Aorta (tissue), 5 donors: ENCODE measurements at regions not wholly inside any gene's neighbourhood (a gene's known extent, or its start where the extent isn't known, plus 50 kb on each side); places are given as distances from the start of the nearest gene placed in this dataset.

Source experiments
- ATAC-seq: fragments of 200-7000 bp; cut with Tn5 transposase; one replicate; pipeline ENCODE4 v1.9.1; 2022; ENCODE audit warnings: moderate library complexity; ENCODE audit not compliant: low FRiP score
- DNase-seq, 2 donors: peaks; one replicate each; pipeline ENCODE4 v3.0.0-alpha.2; 2020
- H3K27ac ChIP-seq, 2 donors: one replicate each; pipeline ENCODE4 v1.5.1; 2013; ENCODE audit warnings: low read length in 2 of 2, mild to moderate bottlenecking in 2 of 2, moderate library complexity in 2 of 2, control low read depth in 1 of 2, inconsistent platforms in 1 of 2, low read depth in 1 of 2
- H3K27me3 ChIP-seq, 2 donors: one replicate each; pipeline ENCODE4 v1.6.1; 2013; ENCODE audit warnings: control low read depth in 1 of 2, low read length in 1 of 2, mild to moderate bottlenecking in 1 of 2, moderate library complexity in 1 of 2; ENCODE audit not compliant: insufficient read depth in 2 of 2, control insufficient read depth in 1 of 2
- H3K36me3 ChIP-seq, 2 donors: one replicate each; pipeline ENCODE4 v1.6.1; 2013; ENCODE audit warnings: control low read depth in 1 of 2, low read length in 1 of 2, mild to moderate bottlenecking in 1 of 2; ENCODE audit not compliant: insufficient read depth in 2 of 2, control insufficient read depth in 1 of 2
- H3K4me1 ChIP-seq, 2 donors: one replicate each; pipeline ENCODE4 v1.6.1; 2013; ENCODE audit warnings: low read length in 2 of 2, control low read depth in 1 of 2, mild to moderate bottlenecking in 1 of 2, moderate library complexity in 1 of 2; ENCODE audit not compliant: insufficient read depth in 2 of 2, control insufficient read depth in 1 of 2
- H3K4me3 ChIP-seq, 2 donors: one replicate each; pipeline ENCODE4 v1.5.1; 2013; ENCODE audit warnings: low read length in 2 of 2, control low read depth in 1 of 2, mild to moderate bottlenecking in 1 of 2
- H3K9me3 ChIP-seq: one replicate; pipeline ENCODE4 v1.6.1; 2013; ENCODE audit warnings: mild to moderate bottlenecking, low read length; ENCODE audit not compliant: control insufficient read depth
- WGBS, 2 donors: extraction: QIAGEN DNeasy Blood & Tissue Kit; methylation state at CpG; one replicate each; pipeline ENCODE4 v1.1.7; 2013; 5-methylcytosine and 5-hydroxymethylcytosine counted together
- intact Hi-C, 2 donors: fragments of 100-400 bp; cut with DNase I; formaldehyde crosslinking; loops; one replicate each; pipeline versions ENCODE4 v1.14.2 to v1.15.0; 2022
- donor health status: healthy with polysubstance abuse.
- donor health status: Bipolar disorder and iron deficiency.
- donor health status: DM: no; HTN: no; CAD: no.
- donor health status: DM: no; HTN: no; CAD: no.
- donor health status: DM: yes; HTN: yes; CAD: no.

DNA sequence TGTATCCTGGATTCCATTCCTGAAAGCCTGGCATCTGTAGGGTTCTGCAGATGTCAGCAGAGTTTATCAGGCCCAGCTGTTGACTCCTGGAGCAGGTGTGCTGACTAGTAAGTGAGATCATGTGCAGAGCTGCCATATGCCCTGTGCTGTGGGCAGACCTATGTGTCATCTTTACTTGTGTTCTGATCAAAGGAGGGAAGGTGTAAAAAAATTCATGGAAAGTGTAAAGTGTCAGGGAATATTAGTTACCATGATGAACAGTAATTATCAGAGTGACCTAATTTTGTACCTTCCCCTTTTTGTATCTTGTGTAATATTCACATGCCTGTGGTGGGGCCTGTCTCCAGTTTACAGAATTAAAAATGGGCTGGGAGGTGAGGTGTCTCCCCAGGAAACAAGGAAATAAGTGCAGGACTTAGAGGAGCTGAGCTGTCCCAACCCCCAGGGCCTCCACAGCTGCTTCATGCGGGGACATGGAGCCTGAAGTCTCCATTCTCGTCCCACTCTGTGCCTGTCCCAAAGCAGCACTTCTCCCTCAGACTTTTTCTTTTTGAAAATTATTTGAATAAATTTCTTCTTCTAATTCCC lies 148.2 kb upstream of the GGTLC1 start:
- WGBS, 2 donors: 87 to 93% methylated on average over 2 of the region's 2 CpGs
- H3K4me3 ChIP-seq: no peak overlapping the region
- DNase-seq: no peak
- intact Hi-C loops: loop anchor here in 1 of 2 donors (10.0 kb wide), 1 partner anchor 58 kb away; no protein-coding TSS in a partner anchor
- no peaks in the 10 kb centered on the region for H3K27me3 ChIP-seq
- H3K27ac ChIP-seq: no peak overlapping the region
- H3K4me1 ChIP-seq: no peaks in the 10 kb centered on the region
- no peaks in the 10 kb centered on the region for H3K9me3 ChIP-seq
- no peak for ATAC-seq
- no peaks in the 10 kb centered on the region for H3K36me3 ChIP-seq

- no peak for DNase-seq
- no peak overlapping the region for H3K4me3 ChIP-seq
- H3K27ac ChIP-seq: no peak overlapping the region
- WGBS, 2 donors: 92 to 94% methylated on average over 12 of the region's 12 CpGs
- ATAC-seq: no peak
- no peaks in the 10 kb centered on the region for H3K9me3 ChIP-seq
- H3K4me1 ChIP-seq: no peaks in the 10 kb centered on the region
- H3K36me3 ChIP-seq: no peaks in the 10 kb centered on the region
- no peaks in the 10 kb centered on the region for H3K27me3 ChIP-seq
- intact Hi-C loops: loop anchor here in 1 of 2 donors (10.0 kb wide), 1 partner anchor 59 kb away; no protein-coding TSS in a partner anchor
These were observed 147.2 kb upstream of the GGTLC1 start for GRCh38 chr20:24135781-24136180.

- no peak for ATAC-seq
- no peak for DNase-seq
- Histone ChIP-seq H3K27me3 (no peaks in the 10 kb centered on the region), H3K27ac (no peak overlapping the region), H3K9me3 (no peaks in the 10 kb centered on the region), H3K4me1 (no peaks in the 10 kb centered on the region), H3K36me3 (no peaks in the 10 kb centered on the region), H3K4me3 (no peak overlapping the region)
- WGBS, 2 donors: 95 to 97% methylated on average over 20 to 22 of the region's 22 CpGs
- intact Hi-C loops: loop anchor here in 1 of 2 donors (10.0 kb wide), 1 partner anchor 60 kb away; no protein-coding TSS in a partner anchor
These were observed 146.4 kb upstream of the GGTLC1 start for GRCh38 chr20:24134930-24135329.

DNA sequence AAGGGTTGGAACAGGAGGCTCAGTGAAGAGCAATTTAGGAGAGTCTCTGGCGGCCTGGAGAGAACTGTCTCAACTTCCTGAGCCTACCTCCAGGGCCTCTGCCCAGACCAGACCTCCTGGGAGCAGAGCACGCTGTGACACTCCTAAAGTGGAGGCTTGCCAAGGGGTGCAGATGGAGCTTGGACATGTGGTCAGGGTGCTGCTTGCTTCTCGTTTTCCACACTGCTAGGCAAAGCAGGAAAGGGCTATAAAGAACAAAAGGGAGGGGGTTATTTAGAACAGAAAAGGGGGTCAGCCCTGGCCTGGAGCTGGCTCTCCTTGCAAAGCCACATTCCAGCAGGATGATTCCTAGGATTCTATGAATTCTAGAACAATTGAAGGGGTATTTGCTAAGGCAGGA lies 145.7 kb upstream of the GGTLC1 start:
- Histone ChIP-seq H3K4me3 (no peak overlapping the region), H3K9me3 (no peaks in the 10 kb centered on the region), H3K4me1 (no peaks in the 10 kb centered on the region), H3K36me3 (no peaks in the 10 kb centered on the region), H3K27me3 (no peaks in the 10 kb centered on the region), H3K27ac (no peak overlapping the region)
- no peak for ATAC-seq
- WGBS, 2 donors: 43 to 47% methylated on average over 3 of the region's 3 CpGs
- DNase-seq: no peak
- intact Hi-C loops: loop anchor here in 1 of 2 donors (10.0 kb wide), 1 partner anchor 61 kb away; no protein-coding TSS in a partner anchor

GRCh38 chr20:24132246-24132645 lies 143.7 kb upstream of the GGTLC1 start:
- Histone ChIP-seq H3K4me3 (no peak overlapping the region), H3K4me1 (no peaks in the 10 kb centered on the region), H3K27me3 (no peaks in the 10 kb centered on the region), H3K36me3 (no peaks in the 10 kb centered on the region), H3K9me3 (no peaks in the 10 kb centered on the region), H3K27ac (no peak overlapping the region)
- ATAC-seq (no peak), DNase-seq (no peak)
- intact Hi-C loops: loop anchor here in 1 of 2 donors (10.0 kb wide), 1 partner anchor 63 kb away; no protein-coding TSS in a partner anchor

GRCh38 chr20:24131684-24132083 lies 143.1 kb upstream of the GGTLC1 start:
- WGBS, 2 donors: 73 to 88% methylated on average over 1 of the region's 1 CpG
- no peaks in the 10 kb centered on the region for H3K9me3 ChIP-seq
- no peak overlapping the region for H3K4me3 ChIP-seq
- intact Hi-C loops: loop anchor here in 1 of 2 donors (10.0 kb wide), 1 partner anchor 63 kb away; no protein-coding TSS in a partner anchor
- H3K27ac ChIP-seq: no peak overlapping the region
- H3K36me3 ChIP-seq: no peaks in the 10 kb centered on the region
- DNase-seq (no peak), ATAC-seq (no peak)
- H3K27me3 ChIP-seq: no peaks in the 10 kb centered on the region
- no peaks in the 10 kb centered on the region for H3K4me1 ChIP-seq

DNA sequence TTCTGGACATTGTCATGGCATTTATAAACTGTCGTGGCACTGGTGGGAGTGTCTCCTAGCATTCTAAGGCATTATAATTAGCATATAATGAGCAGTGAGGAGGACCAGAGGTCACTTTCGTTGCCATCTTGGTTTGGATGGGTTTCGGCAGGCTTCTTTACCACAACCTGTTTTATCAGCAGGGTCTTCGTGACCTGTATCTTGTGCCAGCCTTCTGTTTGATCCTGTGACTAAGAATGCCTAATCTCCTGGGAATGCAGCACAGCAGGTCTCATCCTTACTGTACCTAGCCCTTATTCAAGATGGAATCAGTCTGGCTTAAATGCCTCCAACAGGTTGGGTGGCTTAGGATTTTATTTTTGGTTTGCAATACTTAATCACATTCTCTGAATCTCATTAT lies 142.7 kb upstream of the GGTLC1 start:
- Histone ChIP-seq H3K27me3 (no peaks in the 10 kb centered on the region), H3K4me1 (no peaks in the 10 kb centered on the region), H3K9me3 (peaks cover under 1% of the 10 kb centered on the region), H3K27ac (no peak overlapping the region), H3K4me3 (no peak overlapping the region), H3K36me3 (no peaks in the 10 kb centered on the region)
- 86 to 90% methylated on average over 4 of the region's 4 CpGs for WGBS, 2 donors
- ATAC-seq (no peak), DNase-seq (no peak)
- intact Hi-C loops: loop anchor here in 1 of 2 donors (10.0 kb wide), 1 partner anchor 64 kb away; no protein-coding TSS in a partner anchor

DNA sequence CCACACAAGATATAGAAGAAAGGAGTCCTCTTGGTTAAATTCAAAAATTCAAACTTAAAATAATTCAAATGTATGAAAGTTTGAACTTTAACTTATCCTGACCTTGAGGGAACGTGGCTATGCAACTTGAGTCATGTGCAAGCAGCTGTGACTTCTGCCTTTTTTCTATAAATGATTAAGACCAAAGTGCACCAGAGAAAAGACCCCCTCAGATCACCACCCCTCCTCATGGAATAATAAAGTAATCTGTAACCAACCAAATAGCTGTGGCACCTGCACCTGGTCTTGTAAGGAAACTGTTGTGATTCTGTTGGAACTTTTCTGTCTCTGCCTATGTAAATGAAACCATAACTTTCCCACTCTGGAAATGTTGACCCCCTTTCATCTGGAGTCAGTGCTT lies 141.1 kb upstream of the GGTLC1 start:
- H3K4me3 ChIP-seq: no peak overlapping the region
- peaks cover 4% of the 10 kb centered on the region for H3K9me3 ChIP-seq
- 88 to 96% methylated on average over 1 of the region's 1 CpG for WGBS, 2 donors

DNA sequence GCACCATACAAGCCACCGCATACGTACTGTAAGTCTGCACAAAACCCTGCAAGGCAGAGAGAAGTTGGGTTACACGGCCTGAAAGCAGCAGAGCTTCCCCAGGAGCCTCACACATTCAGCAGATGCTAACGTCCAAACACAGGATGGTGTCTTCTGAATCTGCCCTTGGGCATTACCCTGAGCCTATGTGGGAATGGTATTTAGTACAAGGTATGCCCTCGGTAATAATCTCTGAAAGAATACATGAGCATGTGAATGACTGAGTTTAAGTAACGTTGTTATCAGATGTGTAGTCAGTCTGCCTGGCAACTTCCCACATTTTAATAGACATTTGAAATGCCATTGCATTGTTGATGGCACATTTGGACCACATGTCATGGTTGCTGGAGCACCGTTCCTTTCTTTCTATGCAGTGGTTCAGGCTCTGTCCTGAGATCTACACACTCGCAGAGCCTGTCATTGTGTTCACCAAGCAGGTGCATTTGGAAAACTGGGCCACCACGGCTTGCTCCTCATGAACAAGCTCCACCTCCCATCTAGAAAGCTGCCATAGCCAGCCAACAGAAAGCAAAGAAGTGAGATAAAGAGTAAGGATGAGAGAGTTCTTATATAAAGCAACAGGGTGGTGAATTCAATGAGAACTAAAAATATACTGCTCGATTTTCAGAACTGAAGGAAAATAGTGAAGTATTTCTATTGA lies 136.5 kb upstream of the GGTLC1 start:
- intact Hi-C loops: no loop called here
- H3K36me3 ChIP-seq: no peaks in the 10 kb centered on the region
- H3K27ac ChIP-seq: no peak overlapping the region
- peaks cover 4% of the 10 kb centered on the region for H3K9me3 ChIP-seq
- ATAC-seq (no peak), DNase-seq (no peak)
- no peak overlapping the region for H3K4me3 ChIP-seq
- no peaks in the 10 kb centered on the region for H3K4me1 ChIP-seq
- WGBS, 2 donors: 75 to 78% methylated on average over 10 of the region's 10 CpGs
- no peaks in the 10 kb centered on the region for H3K27me3 ChIP-seq

More for the DNA sequence above, 141.1 kb upstream of the GGTLC1 start:
- Histone ChIP-seq H3K27me3 (no peaks in the 10 kb centered on the region), H3K4me1 (no peaks in the 10 kb centered on the region), H3K27ac (no peak overlapping the region), H3K36me3 (no peaks in the 10 kb centered on the region)
- ATAC-seq (no peak), DNase-seq (no peak)
- intact Hi-C loops: loop anchor here in 1 of 2 donors (10.0 kb wide), 1 partner anchor 65 kb away; no protein-coding TSS in a partner anchor
